PC-3 (cell line): ENCODE measurements at regions not wholly inside any gene's neighbourhood (a gene's known extent, or its start where the extent isn't known, plus 50 kb on each side); places are given as distances from the start of the nearest gene placed in this dataset.

ENCODE experiments used
- ATAC-seq: fragments of 200-7000 bp; cut with Tn5 transposase; 2 replicates; pipeline ENCODE4 v1.9.1; 2020; ENCODE audit warnings: mild to moderate bottlenecking, moderate library complexity
- BruUV-seq: library from RNA; stranded (reverse); fragments of 400-500 nt; replicated peaks from 2 replicates; lab custom pipeline; 2021; lab: Mats Ljungman, UMichigan
- CTCF ChIA-PET: fragments of 300-600 bp; sonication (Branson Sonifier 250); formaldehyde crosslinking; loops from one replicate; lab custom pipeline; 2022; ENCODE audit warnings: antibody characterized with exemption; lab: Charles Lee
- POLR2A ChIA-PET: fragments of 300-600 bp; sonication (Branson Sonifier 250); formaldehyde crosslinking; loops from one replicate; lab custom pipeline; 2022; ENCODE audit warnings: antibody characterized with exemption; ENCODE audit not compliant: unreplicated experiment; lab: Charles Lee
- DNase-seq: peaks from one replicate; pipeline ENCODE4 v3.0.0-alpha.2; 2015
- H2AFZ ChIP-seq: fragments of 300-600 bp; sonication (generic); 2 replicates; pipeline ENCODE4 v1.6.0; 2016; ENCODE audit warnings: antibody characterized with exemption, low read length
- H3F3A ChIP-seq: fragments of 300-600 bp; sonication (generic); one replicate; pipeline ENCODE4 v1.6.0; 2017; ENCODE audit warnings: antibody characterized with exemption, low read length, control low read depth, mild to moderate bottlenecking; ENCODE audit not compliant: unreplicated experiment
- H3K27ac ChIP-seq: fragments of 300-600 bp; sonication (generic); 2 replicates; pipeline ENCODE4 v1.5.1; 2016; ENCODE audit warnings: mild to moderate bottlenecking, low read length
- H3K27me3 ChIP-seq: fragments of 300-600 bp; sonication (generic); 2 replicates; pipeline ENCODE4 v1.6.1; 2016; ENCODE audit warnings: low read length, mixed read lengths
- H3K36me3 ChIP-seq: fragments of 300-600 bp; sonication (generic); 2 replicates; pipeline ENCODE4 v1.6.1; 2016; ENCODE audit warnings: low read depth, mixed run types, low read length, mixed read lengths
- H3K4me1 ChIP-seq: fragments of 300-600 bp; sonication (generic); 2 replicates; pipeline ENCODE4 v1.5.1; 2016; ENCODE audit warnings: low read length; ENCODE audit not compliant: insufficient read depth
- H3K4me2 ChIP-seq: fragments of 300-600 bp; sonication (generic); 2 replicates; pipeline ENCODE4 v1.6.0; 2016; ENCODE audit warnings: low read length
- H3K4me3 ChIP-seq: fragments of 300-600 bp; sonication (generic); 2 replicates; pipeline ENCODE4 v1.5.1; 2016; ENCODE audit warnings: mild to moderate bottlenecking, low read length, mixed read lengths
- H3K79me2 ChIP-seq: fragments of 300-600 bp; sonication (generic); 2 replicates; pipeline ENCODE4 v1.6.1; 2017; ENCODE audit warnings: low read length, mixed read lengths
- H3K9ac ChIP-seq: fragments of 300-600 bp; sonication (generic); 2 replicates; pipeline ENCODE4 v1.6.0; 2016; ENCODE audit warnings: mild to moderate bottlenecking, low read length
- H3K9me2 ChIP-seq: fragments of 300-600 bp; sonication (generic); replicated peaks from 2 replicates; pipeline ENCODE4 v1.6.1; 2016; ENCODE audit warnings: mixed run types, low read length, mixed read lengths
- H3K9me3 ChIP-seq: fragments of 300-600 bp; sonication (generic); 2 replicates; pipeline ENCODE4 v1.6.1; 2016; ENCODE audit warnings: low read length, mixed read lengths
- H4K20me1 ChIP-seq: fragments of 300-600 bp; sonication (generic); 2 replicates; pipeline ENCODE4 v1.6.1; 2016; ENCODE audit warnings: low read length, mixed read lengths
- CTCF ChIP-seq: fragments of 300-600 bp; sonication (generic); conservative IDR thresholded peaks from 2 replicates; pipeline ENCODE4 v1.5.1; 2017; ENCODE audit warnings: antibody characterized with exemption, low read depth, mild to moderate bottlenecking, low read length
- EZH2 ChIP-seq: fragments of 300-600 bp; sonication (generic); IDR thresholded peaks from one replicate; pipeline ENCODE4 v1.6.1; 2017; ENCODE audit warnings: antibody characterized with exemption, mild to moderate bottlenecking, low read length; ENCODE audit not compliant: unreplicated experiment
- EZH2phosphoT487 ChIP-seq: fragments of 300-600 bp; sonication (generic); IDR thresholded peaks from 2 replicates; pipeline ENCODE4 v1.6.1; 2018; ENCODE audit warnings: mild to moderate bottlenecking, antibody characterized with exemption, low read length, borderline replicate concordance
- intact Hi-C: fragments of 100-400 bp; cut with micrococcal nuclease; formaldehyde crosslinking; loops from 2 replicates; pipeline ENCODE4 v1.9.0; 2023

DNA sequence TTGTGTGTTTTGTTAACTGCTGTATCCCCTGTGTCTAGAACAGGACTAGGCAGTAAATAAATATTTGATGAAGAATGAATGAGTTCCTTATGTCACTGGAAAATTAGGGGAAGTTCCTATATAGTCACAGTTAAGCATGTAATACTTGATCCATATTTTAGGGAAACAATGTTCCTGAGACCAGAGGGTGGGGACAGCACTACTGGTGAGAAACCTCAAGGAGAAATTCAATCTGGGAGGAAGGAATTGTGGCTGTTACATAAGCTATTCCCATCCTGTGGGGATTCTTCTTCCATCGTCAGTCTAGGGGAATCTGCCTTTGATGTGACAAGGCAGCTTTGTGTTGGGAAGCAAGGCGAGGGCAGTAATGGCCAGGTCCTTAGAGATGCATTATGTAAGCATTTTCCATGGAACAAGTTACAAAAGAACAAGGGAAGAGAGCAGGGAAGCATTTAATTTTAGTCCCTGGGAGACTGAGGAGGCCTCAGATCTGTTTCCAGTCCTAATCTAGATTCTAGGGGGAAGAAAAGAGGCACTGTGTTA, 219.3 kb upstream of the TTC14 start:
- DNase-seq = no peak
- H3K36me3 ChIP-seq = no peaks in the 10 kb centered on the region
- ATAC-seq = no peak
- POLR2A ChIA-PET = no interaction called here
- H2AFZ ChIP-seq = no peak overlapping the region
- no peaks in the 10 kb centered on the region for H4K20me1 ChIP-seq
- no peaks in the 10 kb centered on the region for H3K79me2 ChIP-seq
- H3K9me2 ChIP-seq = no peaks in the 10 kb centered on the region; the same call in 1 of the 2 replicates
- H3K27me3 ChIP-seq = no peaks in the 10 kb centered on the region
- H3K9me3 ChIP-seq = no peaks in the 10 kb centered on the region
- BruUV-seq = no TSS peak
- peak overlapping the region; percentile 69 for H3K27ac ChIP-seq
- CTCF ChIA-PET = no interaction called here
- peaks cover 32% of the 10 kb centered on the region for H3K4me1 ChIP-seq
- TF ChIP-seq EZH2phosphoT487 (no peak), CTCF (no peak), EZH2 (no peak)
- H3K4me2 ChIP-seq = no peak overlapping the region
- no peak overlapping the region for H3K4me3 ChIP-seq
- intact Hi-C loops = loop anchor here (1.0 to 2.0 kb wide), 3 partner anchors 26 to 212 kb away; no protein-coding TSS in a partner anchor
- H3F3A ChIP-seq = no peaks in the 10 kb centered on the region
- peak overlapping the region; percentile 4; the same call in 1 of the 2 replicates for H3K9ac ChIP-seq

GRCh38 chr3:180383332-180384020, 218.5 kb upstream of the TTC14 start:
- H3K27ac ChIP-seq = peak overlapping the region; percentile 69
- no peaks in the 10 kb centered on the region; the same call in 1 of the 2 replicates for H3K9me2 ChIP-seq
- ATAC-seq (peak; percentile 90), DNase-seq (peak; percentile 75)
- peaks cover 32% of the 10 kb centered on the region for H3K4me1 ChIP-seq
- H3K4me3 ChIP-seq = no peak overlapping the region
- TSS peak; percentile 77 for BruUV-seq
- H4K20me1 ChIP-seq = no peaks in the 10 kb centered on the region
- intact Hi-C loops = loop anchor here (1.0 to 2.0 kb wide), 3 partner anchors 25 to 211 kb away; no protein-coding TSS in a partner anchor
- ChIA-PET POLR2A (no interaction called here), CTCF (no interaction called here)
- H3F3A ChIP-seq = no peaks in the 10 kb centered on the region
- H3K36me3 ChIP-seq = no peaks in the 10 kb centered on the region
- H3K79me2 ChIP-seq = no peaks in the 10 kb centered on the region
- TF ChIP-seq EZH2phosphoT487 (no peak), CTCF (no peak), EZH2 (no peak)
- H3K9ac ChIP-seq = peak overlapping the region; percentile 15; the same call in 1 of the 2 replicates
- H3K4me2 ChIP-seq = peak overlapping the region; percentile 27
- H3K9me3 ChIP-seq = no peaks in the 10 kb centered on the region
- H3K27me3 ChIP-seq = no peaks in the 10 kb centered on the region
- no peak overlapping the region for H2AFZ ChIP-seq

DNA sequence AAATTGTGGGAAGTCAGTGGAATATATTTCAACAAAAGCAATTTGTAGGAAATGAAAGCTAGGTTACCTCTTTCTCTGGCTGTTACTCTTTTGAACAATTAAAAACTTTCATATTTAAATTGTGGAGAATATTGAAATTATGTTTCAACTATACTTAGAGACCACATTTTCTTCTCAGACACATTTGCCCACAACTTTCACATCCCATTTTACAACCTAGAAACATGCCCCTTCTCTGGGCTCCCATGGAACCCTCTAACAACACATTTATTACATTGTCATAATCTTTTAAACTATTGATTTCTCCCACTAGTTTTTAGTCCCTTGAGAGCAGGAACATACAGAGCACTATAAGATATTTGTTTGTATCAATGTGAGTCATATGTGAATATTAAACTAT, 211.7 kb upstream of the TTC14 start:
- ChIA-PET POLR2A (interaction anchor here (0.6 kb wide), 1 partner anchor 222 kb away, joined by 4 read pairs; no protein-coding TSS in a partner anchor), CTCF (interaction anchor here (0.5 kb wide), 1 partner anchor 241 kb away, joined by 4 read pairs; no protein-coding TSS in a partner anchor)
- Histone ChIP-seq H3K4me3 (no peak overlapping the region), H2AFZ (no peak overlapping the region), H3K27me3 (no peaks in the 10 kb centered on the region), H4K20me1 (no peaks in the 10 kb centered on the region), H3K4me1 (no peaks in the 10 kb centered on the region), H3K79me2 (no peaks in the 10 kb centered on the region), H3K9me2 (no peaks in the 10 kb centered on the region), H3F3A (no peaks in the 10 kb centered on the region), H3K36me3 (no peaks in the 10 kb centered on the region), H3K9me3 (no peaks in the 10 kb centered on the region), H3K27ac (no peak overlapping the region), H3K4me2 (no peak overlapping the region), H3K9ac (no peak overlapping the region)
- BruUV-seq = no TSS peak
- TF ChIP-seq EZH2phosphoT487 = no peak
- no peak for TF ChIP-seq CTCF
- TF ChIP-seq EZH2 = no peak
- intact Hi-C loops = no loop called here
- ATAC-seq (no peak), DNase-seq (no peak)
